ENCODE measurements at regions not wholly inside any gene's neighbourhood (a gene's known extent, or its start where the extent isn't known, plus 50 kb on each side); places are given as distances from the start of the nearest gene placed in this dataset.
A peak's percentile ranks its signal among the peaks of the same experiment; 100 is the strongest.

DNA sequence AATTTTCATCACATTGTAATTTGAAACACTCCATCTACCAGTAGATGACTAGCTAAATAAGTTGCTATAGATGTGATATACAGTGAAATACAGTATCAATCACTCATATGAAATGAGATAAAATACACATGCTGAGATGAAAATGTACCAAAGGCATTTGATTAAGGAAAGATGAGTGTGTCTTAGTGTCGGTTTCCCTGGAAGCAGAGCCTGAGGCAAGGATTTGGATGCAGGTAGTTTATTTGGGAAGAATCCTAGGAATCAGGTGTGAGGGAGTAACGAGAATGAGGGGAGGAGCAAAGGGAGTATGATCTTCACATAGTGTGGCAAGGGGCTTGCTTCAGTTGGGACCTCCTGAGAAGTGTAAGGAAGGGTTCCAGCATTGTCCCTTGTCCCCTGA, 188.2 kb upstream of the CTBP2 start:
- in situ Hi-C loops (cut with MboI), result no loop called here
- Histone ChIP-seq H4K20me1 (ENCODE audit: insufficient read depth) (no peaks in the 10 kb centered on the region), H3K9ac (no peak overlapping the region), H3K9me3 (ENCODE audit: low read depth) (no peaks in the 10 kb centered on the region), H2AFZ (no peak overlapping the region), H3K36me3 (ENCODE audit: low read depth) (no peaks in the 10 kb centered on the region), H3K4me1 (ENCODE audit: insufficient read depth) (no peaks in the 10 kb centered on the region), H3K27me3 (replicated peaks; ENCODE audit: insufficient read depth) (0 out of 2 replicates have a peak, but pooled peaks cover 30% of the 10 kb centered on the region), H3F3A (ENCODE audit: insufficient read depth) (no peaks in the 10 kb centered on the region), H3K4me2 (ENCODE audit: unreplicated experiment) (no peak overlapping the region), H3K79me2 (ENCODE audit: insufficient read depth) (no peaks in the 10 kb centered on the region), H3K4me3 (no peak overlapping the region), H3K9me2 (ENCODE audit: insufficient read depth) (no peaks in the 10 kb centered on the region), H3K27ac (no peak overlapping the region)
- no peak for TF ChIP-seq EZH2phosphoT487 (IDR thresholded peaks at IDR 0.05; ENCODE audit: insufficient read depth, low read depth)
- TF ChIP-seq EZH2 (IDR thresholded peaks at IDR 0.05; ENCODE audit: insufficient read depth, poor library complexity, severe bottlenecking), result no peak
- no peak for DNase-seq
- WGBS, 2 experiments (ENCODE audit: low coverage in 1 of 2, low lambda C conversion rate in 2 of 2, missing lambda C conversion rate in 2 of 2), result 13% methylated on average over 2 of the region's 2 CpGs

DNA sequence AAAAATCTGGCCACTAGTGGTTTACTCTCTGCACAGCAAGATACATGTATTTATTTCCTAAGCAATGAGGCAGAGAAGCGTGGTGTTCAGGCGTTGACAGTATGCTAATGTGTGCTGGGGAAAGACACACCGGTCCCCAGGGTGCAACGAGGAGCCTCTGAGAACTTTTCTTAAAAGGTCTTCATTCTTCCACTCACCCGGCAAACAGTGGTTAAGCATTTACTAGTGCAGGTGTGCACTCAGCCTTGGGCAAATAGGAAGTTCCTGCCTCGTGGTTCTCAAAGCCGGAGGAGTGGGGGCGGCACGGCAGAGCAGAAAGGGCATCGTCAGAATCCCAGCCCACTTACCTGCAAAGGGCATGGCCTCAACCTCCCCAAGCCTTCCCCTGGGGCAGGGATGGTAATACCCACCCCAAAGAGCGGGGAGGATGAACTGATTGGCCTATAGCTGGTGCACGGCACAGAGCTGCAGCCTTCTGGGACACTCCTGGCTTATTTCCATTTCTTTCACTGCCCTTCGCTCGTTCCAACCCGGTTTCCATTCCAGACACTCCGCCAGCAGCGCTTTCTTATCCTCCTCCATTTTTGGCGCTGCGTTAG, 184.3 kb upstream of the CTBP2 start:
- no peaks in the 10 kb centered on the region for H3K79me2 ChIP-seq (ENCODE audit: insufficient read depth)
- no peak for DNase-seq
- no peaks in the 10 kb centered on the region for H3K4me1 ChIP-seq (ENCODE audit: insufficient read depth)
- no peak overlapping the region for H3K4me2 ChIP-seq (ENCODE audit: unreplicated experiment)
- H3K9ac ChIP-seq, result no peak overlapping the region
- H3K9me3 ChIP-seq (ENCODE audit: low read depth), result no peaks in the 10 kb centered on the region
- no peaks in the 10 kb centered on the region for H3K36me3 ChIP-seq (ENCODE audit: low read depth)
- no peaks in the 10 kb centered on the region for H3K9me2 ChIP-seq (ENCODE audit: insufficient read depth)
- in situ Hi-C loops (cut with MboI), result no loop called here
- TF ChIP-seq EZH2phosphoT487 (IDR thresholded peaks at IDR 0.05; ENCODE audit: insufficient read depth, low read depth), result no peak
- no peak for TF ChIP-seq EZH2 (IDR thresholded peaks at IDR 0.05; ENCODE audit: insufficient read depth, poor library complexity, severe bottlenecking)
- H3K4me3 ChIP-seq, result no peak overlapping the region
- H3K27ac ChIP-seq, result no peak overlapping the region
- WGBS, 2 experiments (ENCODE audit: low coverage in 1 of 2, low lambda C conversion rate in 2 of 2, missing lambda C conversion rate in 2 of 2), result 62 to 63% methylated on average over 19 of the region's 19 CpGs
- H4K20me1 ChIP-seq (ENCODE audit: insufficient read depth), result no peaks in the 10 kb centered on the region
- no peak overlapping the region for H2AFZ ChIP-seq
- 0 out of 2 replicates have a peak, but pooled peaks cover 9% of the 10 kb centered on the region for H3K27me3 ChIP-seq (replicated peaks; ENCODE audit: insufficient read depth)
- no peaks in the 10 kb centered on the region for H3F3A ChIP-seq (ENCODE audit: insufficient read depth)

DNA sequence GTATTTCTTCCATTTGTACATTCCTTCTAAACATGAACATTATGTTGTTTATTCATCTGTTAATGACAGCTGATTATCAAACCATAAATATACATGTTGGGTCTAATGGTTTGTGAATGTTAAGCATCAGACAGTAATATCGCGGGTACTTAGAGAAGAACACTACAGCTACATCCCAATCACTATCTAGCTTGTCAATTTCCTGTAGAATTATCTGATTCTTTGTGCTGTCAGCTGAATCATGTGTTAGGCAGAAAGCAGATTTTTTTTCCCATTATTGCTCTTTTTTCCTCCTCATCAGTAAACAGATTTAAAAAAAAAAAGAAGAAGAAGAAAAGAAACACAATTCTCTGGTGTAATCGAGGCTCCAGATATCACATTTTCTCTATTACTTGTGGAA, 183.6 kb upstream of the CTBP2 start:
- H3F3A ChIP-seq (ENCODE audit: insufficient read depth), result no peaks in the 10 kb centered on the region
- no peak overlapping the region for H3K9ac ChIP-seq
- H3K4me1 ChIP-seq (ENCODE audit: insufficient read depth), result no peaks in the 10 kb centered on the region
- no peak overlapping the region for H2AFZ ChIP-seq
- no peak overlapping the region for H3K4me3 ChIP-seq
- 0 out of 2 replicates have a peak, but pooled peaks cover 9% of the 10 kb centered on the region for H3K27me3 ChIP-seq (replicated peaks; ENCODE audit: insufficient read depth)
- no peaks in the 10 kb centered on the region for H3K9me3 ChIP-seq (ENCODE audit: low read depth)
- H3K79me2 ChIP-seq (ENCODE audit: insufficient read depth), result no peaks in the 10 kb centered on the region
- H3K9me2 ChIP-seq (ENCODE audit: insufficient read depth), result no peaks in the 10 kb centered on the region
- H3K4me2 ChIP-seq (ENCODE audit: unreplicated experiment), result no peak overlapping the region
- H4K20me1 ChIP-seq (ENCODE audit: insufficient read depth), result no peaks in the 10 kb centered on the region
- no peak overlapping the region for H3K27ac ChIP-seq
- TF ChIP-seq EZH2 (IDR thresholded peaks at IDR 0.05; ENCODE audit: insufficient read depth, poor library complexity, severe bottlenecking), result no peak
- in situ Hi-C loops (cut with MboI), result no loop called here
- H3K36me3 ChIP-seq (ENCODE audit: low read depth), result no peaks in the 10 kb centered on the region
- DNase-seq, result no peak
- WGBS, 2 experiments (ENCODE audit: low coverage in 1 of 2, low lambda C conversion rate in 2 of 2, missing lambda C conversion rate in 2 of 2), result 53 to 58% methylated on average over 3 of the region's 3 CpGs

DNA sequence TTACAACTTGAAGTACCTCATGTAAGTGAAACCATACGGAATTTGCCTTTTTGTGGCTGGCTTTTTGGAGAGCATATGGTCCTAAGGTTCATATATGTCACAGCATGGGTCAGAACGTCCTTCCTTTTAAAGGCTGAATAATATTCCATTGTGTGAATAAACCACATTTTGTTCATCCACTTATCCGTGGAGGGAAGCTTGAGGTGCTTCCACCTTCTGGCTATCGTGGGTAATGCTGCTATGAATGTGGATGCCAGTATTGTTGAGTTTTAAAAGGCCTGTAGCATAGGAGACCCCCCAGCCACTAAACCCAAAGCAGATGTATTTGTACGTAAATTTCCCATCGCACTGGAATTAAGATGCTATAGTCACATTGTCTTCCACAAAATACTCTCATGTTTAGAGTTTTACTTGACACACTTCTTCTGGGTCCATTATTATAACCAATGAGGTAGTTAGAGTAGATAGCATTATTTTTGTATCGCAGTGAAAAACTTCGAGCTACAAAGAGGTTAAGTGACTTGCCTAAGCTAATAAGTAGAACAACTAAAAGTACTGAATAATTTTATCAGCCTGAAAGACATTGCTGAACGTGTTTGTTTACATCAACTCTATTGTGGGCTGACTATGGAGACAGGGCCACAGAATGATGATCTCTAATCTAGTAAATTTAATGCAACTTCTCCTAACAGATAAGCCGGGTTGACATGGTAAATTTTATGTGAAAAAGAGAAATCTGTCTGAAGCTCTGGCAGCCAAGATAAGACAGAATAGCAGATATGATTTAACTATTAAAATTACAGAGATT, 183.0 kb upstream of the CTBP2 start:
- H3K9me3 ChIP-seq (ENCODE audit: low read depth), result no peaks in the 10 kb centered on the region
- no peak overlapping the region for H2AFZ ChIP-seq
- H3K79me2 ChIP-seq (ENCODE audit: insufficient read depth), result no peaks in the 10 kb centered on the region
- TF ChIP-seq EZH2phosphoT487 (IDR thresholded peaks at IDR 0.05; ENCODE audit: insufficient read depth, low read depth) (no peak), EZH2 (IDR thresholded peaks at IDR 0.05; ENCODE audit: insufficient read depth, poor library complexity, severe bottlenecking) (no peak)
- 35 to 36% methylated on average over 10 of the region's 10 CpGs for WGBS, 2 experiments (ENCODE audit: low coverage in 1 of 2, low lambda C conversion rate in 2 of 2, missing lambda C conversion rate in 2 of 2)
- H3K9me2 ChIP-seq (ENCODE audit: insufficient read depth), result no peaks in the 10 kb centered on the region
- DNase-seq, result peak; percentile 49
- in situ Hi-C loops (cut with MboI), result no loop called here
- no peaks in the 10 kb centered on the region for H3K4me1 ChIP-seq (ENCODE audit: insufficient read depth)
- no peaks in the 10 kb centered on the region for H3F3A ChIP-seq (ENCODE audit: insufficient read depth)
- H3K27me3 ChIP-seq (replicated peaks; ENCODE audit: insufficient read depth), result 0 out of 2 replicates have a peak, but pooled peaks cover 3% of the 10 kb centered on the region
- no peak overlapping the region for H3K4me3 ChIP-seq
- no peak overlapping the region for H3K9ac ChIP-seq
- no peaks in the 10 kb centered on the region for H4K20me1 ChIP-seq (ENCODE audit: insufficient read depth)
- no peak overlapping the region for H3K4me2 ChIP-seq (ENCODE audit: unreplicated experiment)
- no peaks in the 10 kb centered on the region for H3K36me3 ChIP-seq (ENCODE audit: low read depth)
- H3K27ac ChIP-seq, result no peak overlapping the region
